EH (cell line): ENCODE measurements at regions not wholly inside any gene's neighbourhood (a gene's known extent, or its start where the extent isn't known, plus 50 kb on each side); places are given as distances from the start of the nearest gene placed in this dataset.

ENCODE experiments used
- DNase-seq: peaks from one replicate; pipeline ENCODE4 v3.0.0-alpha.2; 2015; ENCODE audit warnings: low read depth

DNA sequence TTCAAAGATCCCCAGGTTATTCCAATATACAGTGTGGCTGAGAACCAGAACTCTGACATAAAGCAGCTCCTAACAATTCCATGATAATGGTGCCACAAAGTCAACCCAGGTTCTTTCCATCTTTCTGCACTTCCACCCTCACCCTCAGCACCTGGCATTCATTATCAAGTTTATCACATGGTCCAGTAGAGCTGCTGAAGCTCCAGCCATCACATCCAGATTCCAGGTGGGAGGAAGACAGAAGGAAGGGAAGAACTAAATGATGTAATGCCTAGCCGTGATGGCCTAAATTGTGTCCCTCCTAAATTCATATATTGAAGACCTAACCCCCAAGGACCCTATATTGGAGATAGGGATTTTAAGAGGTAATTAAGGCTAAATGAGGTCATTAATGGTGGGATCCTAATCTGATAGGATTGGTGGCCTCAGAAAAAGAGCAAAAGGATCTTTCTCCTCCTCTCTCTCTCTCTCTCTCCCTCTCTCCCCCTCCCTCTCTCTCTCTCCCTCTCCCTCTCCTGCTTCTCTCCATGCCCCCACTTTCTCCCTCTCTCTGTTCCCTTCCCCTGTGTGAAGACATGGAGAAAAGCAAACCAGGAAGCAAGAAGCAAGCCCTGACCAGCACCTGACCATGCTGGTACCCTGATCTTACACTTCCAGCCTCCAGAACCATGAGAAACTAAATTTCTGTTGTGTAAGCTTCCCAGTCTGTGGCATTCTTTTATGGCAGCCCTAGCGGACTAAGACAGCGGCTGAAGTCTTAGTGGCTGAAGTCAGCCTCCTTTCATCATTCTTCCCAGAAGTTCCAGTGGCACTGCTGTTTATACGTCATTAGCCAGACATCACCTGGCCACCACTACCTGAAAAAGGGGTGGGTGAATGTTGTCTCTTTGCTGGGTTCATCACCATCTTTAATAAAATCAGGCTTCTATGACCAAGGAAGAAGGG, 369.7 kb upstream of the PROK2 start:
- DNase-seq: peak; percentile 46

GRCh38 chr3:72153477-72154314, 368.7 kb upstream of the PROK2 start:
- no peak for DNase-seq

GRCh38 chr3:72152551-72153476, 367.9 kb upstream of the PROK2 start:
- peak; percentile 73 for DNase-seq

- DNase-seq: no peak
Measured at GRCh38 chr3:72151465-72152238, 366.7 kb upstream of the PROK2 start.

DNA sequence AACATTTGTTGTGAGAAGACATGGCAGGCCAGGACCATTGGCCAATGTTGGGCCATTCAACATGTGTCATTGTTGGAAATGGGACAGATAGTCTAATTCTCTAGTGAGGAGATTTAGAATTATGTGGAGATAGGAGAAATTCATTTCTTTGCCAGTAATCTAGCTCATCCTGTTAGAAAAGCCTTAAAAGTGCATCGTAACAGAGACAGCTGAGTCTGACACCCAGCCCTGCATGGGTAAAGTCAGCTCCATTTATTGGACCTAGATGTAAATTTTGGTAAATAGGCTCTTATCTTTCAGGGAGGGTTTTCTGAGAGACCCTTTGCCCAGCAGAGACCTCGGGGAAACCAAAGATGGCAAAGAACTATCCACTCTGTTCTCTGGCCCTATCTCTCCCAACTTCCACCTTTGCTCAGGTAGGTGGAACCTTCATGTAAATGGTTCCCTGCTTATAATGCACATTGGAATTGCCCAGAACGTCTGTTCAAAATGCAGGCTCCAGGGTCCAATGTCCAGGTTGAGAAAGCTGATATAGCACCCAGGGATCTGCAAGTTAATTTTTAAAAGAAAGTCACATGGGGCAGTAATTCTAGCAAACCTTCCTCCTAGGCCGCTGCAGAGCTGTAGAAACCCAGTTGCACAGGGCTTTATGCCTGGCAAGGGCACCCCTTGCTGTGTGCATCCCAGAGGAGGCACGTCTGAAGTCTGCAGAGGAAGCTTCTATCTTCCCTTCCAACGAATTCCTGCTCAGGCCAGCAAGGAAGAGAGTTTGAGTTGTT, 365.9 kb upstream of the PROK2 start:
- DNase-seq: no peak

GRCh38 chr3:72149645-72150300, 364.8 kb upstream of the PROK2 start:
- no peak for DNase-seq

- DNase-seq: no peak
Measured at GRCh38 chr3:72147600-72147999, 362.7 kb upstream of the PROK2 start.

- peak; percentile 75 for DNase-seq
Measured at GRCh38 chr3:72145506-72146380, 360.8 kb upstream of the PROK2 start.

- DNase-seq: no peak
Measured at GRCh38 chr3:72144773-72145505, 360.0 kb upstream of the PROK2 start.

- DNase-seq: no peak
Measured at GRCh38 chr3:72143966-72144717, 359.2 kb upstream of the PROK2 start.

- DNase-seq: peak; percentile 42
Measured at GRCh38 chr3:72143322-72143721, 358.4 kb upstream of the PROK2 start.

DNA sequence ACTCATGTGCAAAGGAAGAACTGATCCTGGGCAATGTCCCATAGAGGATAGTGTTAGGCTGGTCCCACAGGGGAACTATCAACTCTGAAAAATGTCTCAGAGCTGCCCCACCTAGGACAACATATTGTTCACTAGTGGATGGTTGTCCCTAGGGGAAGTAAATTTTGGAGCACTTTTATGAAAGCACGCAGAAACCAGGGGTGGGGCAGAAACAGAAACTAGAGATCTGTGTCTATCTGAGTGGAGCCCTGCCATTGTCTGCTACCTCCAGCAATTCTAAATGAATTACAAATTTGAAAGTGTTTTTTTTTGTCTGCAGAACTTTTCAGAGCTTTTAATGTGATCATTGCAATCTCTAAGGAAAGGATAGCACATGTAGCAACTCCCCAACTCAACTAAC, 357.1 kb upstream of the PROK2 start:
- DNase-seq: no peak

DNA sequence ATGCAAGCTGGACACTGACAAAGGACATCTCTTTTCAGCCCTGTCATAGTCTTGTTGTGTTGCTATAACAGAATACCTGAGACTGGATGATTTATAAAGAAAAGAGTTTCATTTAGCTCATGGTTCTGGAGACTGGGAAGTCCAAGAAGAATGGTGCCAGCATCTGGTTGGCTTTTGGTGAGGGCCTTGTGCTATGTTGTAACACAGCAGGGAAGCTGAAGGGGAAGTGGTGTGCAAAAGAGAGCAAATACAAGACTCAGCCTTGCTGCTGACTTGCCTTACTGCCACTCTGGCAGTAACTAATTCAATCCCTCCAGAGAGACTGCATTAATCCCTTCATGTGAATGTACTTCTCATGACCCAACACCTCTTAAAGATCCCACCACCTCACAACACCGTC, 356.3 kb upstream of the PROK2 start:
- DNase-seq: no peak

DNA sequence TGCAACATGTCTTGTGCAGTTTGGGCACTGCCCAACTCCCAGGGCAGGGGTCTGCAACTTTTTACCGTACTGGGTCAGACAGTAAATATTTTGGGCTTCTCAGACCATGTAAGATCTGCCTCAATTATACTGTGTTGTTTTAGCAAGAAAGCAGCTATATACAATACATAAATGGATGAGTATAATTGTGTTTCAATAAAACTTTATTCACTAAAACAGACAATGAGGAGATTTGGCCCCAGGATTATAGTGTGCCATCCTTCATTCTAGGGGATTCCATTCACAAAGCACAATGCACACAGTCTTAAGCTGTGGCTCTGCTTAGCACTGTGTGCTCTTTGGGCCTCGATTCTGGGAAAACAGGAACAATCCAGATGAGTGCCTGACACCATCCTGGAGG, 354.4 kb upstream of the PROK2 start:
- no peak for DNase-seq

GRCh38 chr3:72137865-72138861, 353.2 kb upstream of the PROK2 start:
- no peak for DNase-seq

GRCh38 chr3:72135636-72136035, 350.7 kb upstream of the PROK2 start:
- DNase-seq: no peak
